PC-9 (cell line): ENCODE measurements at regions not wholly inside any gene's neighbourhood (a gene's known extent, or its start where the extent isn't known, plus 50 kb on each side); places are given as distances from the start of the nearest gene placed in this dataset.

Experiments
- BruUV-seq: library from RNA; stranded (reverse); fragments of 400-500 nt; replicated peaks from 2 replicates; lab custom pipeline; 2021; lab: Mats Ljungman, UMichigan
- CTCF ChIA-PET: fragments of 300-600 bp; sonication (Branson Sonifier 250); formaldehyde crosslinking; loops from one replicate; lab custom pipeline; 2022; ENCODE audit warnings: antibody characterized with exemption; lab: Charles Lee
- POLR2A ChIA-PET: fragments of 300-600 bp; sonication (Branson Sonifier 250); formaldehyde crosslinking; loops from one replicate; lab custom pipeline; 2022; ENCODE audit warnings: antibody characterized with exemption; ENCODE audit not compliant: unreplicated experiment; lab: Charles Lee
- DNase-seq, 2 experiments: peaks; one replicate each; pipeline versions ENCODE4 v3.0.0 to v3.0.0-alpha.2; 2015 to 2022; ENCODE audit warnings: mixed read lengths in 1 of 2
- H2AFZ ChIP-seq: fragments of 200-600 bp; sonication (generic); 2 replicates; pipeline ENCODE4 v1.8.1; 2017; ENCODE audit warnings: antibody characterized with exemption
- H3F3A ChIP-seq: fragments of 200-600 bp; sonication (generic); 2 replicates; pipeline ENCODE4 v1.8.1; 2017; ENCODE audit warnings: antibody characterized with exemption, mild to moderate bottlenecking, low read depth; ENCODE audit not compliant: insufficient read depth
- H3K27ac ChIP-seq: fragments of 200-600 bp; sonication (generic); 2 replicates; pipeline ENCODE4 v1.6.1; 2016; ENCODE audit warnings: mixed run types
- H3K27me3 ChIP-seq: fragments of 200-600 bp; sonication (generic); 2 replicates; pipeline ENCODE4 v1.6.1; 2016; ENCODE audit warnings: low read depth, mixed run types; ENCODE audit not compliant: insufficient read depth
- H3K36me3 ChIP-seq: fragments of 200-600 bp; sonication (generic); 2 replicates; pipeline ENCODE4 v1.6.1; 2016; ENCODE audit warnings: low read depth, mixed run types
- H3K4me1 ChIP-seq: fragments of 200-600 bp; sonication (generic); replicated peaks from 2 replicates; pipeline ENCODE4 v1.6.1; 2016; ENCODE audit warnings: mixed run types; ENCODE audit not compliant: insufficient read depth
- H3K4me2 ChIP-seq: fragments of 200-600 bp; sonication (generic); 2 replicates; pipeline ENCODE4 v1.6.1; 2017; ENCODE audit warnings: mixed run types
- H3K4me3 ChIP-seq: fragments of 200-600 bp; sonication (generic); 2 replicates; pipeline ENCODE4 v1.6.1; 2016; ENCODE audit warnings: mixed run types
- H3K79me2 ChIP-seq: fragments of 200-600 bp; sonication (generic); 2 replicates; pipeline ENCODE4 v1.6.1; 2017; ENCODE audit warnings: low read depth, mixed run types
- H3K9me2 ChIP-seq: fragments of 200-600 bp; sonication (generic); 2 replicates; pipeline ENCODE4 v1.8.1; 2017; ENCODE audit warnings: mild to moderate bottlenecking; ENCODE audit not compliant: insufficient read depth
- H3K9me3 ChIP-seq: fragments of 200-600 bp; sonication (generic); 2 replicates; pipeline ENCODE4 v1.8.1; 2016; ENCODE audit warnings: low read depth; ENCODE audit not compliant: insufficient read depth
- H4K20me1 ChIP-seq: fragments of 200-600 bp; sonication (generic); 2 replicates; pipeline ENCODE4 v1.8.1; 2017; ENCODE audit not compliant: insufficient read depth
- CTCF ChIP-seq: fragments of 200-600 bp; sonication (generic); conservative IDR thresholded peaks from 2 replicates; pipeline ENCODE4 v1.6.1; 2017; ENCODE audit warnings: mixed run types, antibody characterized with exemption, mild to moderate bottlenecking, moderate library complexity
- EZH2 ChIP-seq: fragments of 200-600 bp; sonication (generic); IDR thresholded peaks from 2 replicates; pipeline ENCODE4 v1.8.0; 2017; ENCODE audit warnings: antibody characterized with exemption, low read depth
- intact Hi-C: fragments of 100-400 bp; cut with micrococcal nuclease; formaldehyde crosslinking; loops from one replicate; pipeline ENCODE4 v1.10.0; 2022; ENCODE audit not compliant: unreplicated experiment

GRCh38 chr16:49108611-49109010, 173.0 kb downstream of the CBLN1 start:
- TF ChIP-seq CTCF = no peak
- TF ChIP-seq EZH2 = no peak
- Histone ChIP-seq H3K79me2 (no peaks in the 10 kb centered on the region), H3K27ac (no peak overlapping the region), H3K27me3 (peaks cover 14% of the 10 kb centered on the region; the same call in 1 of the 2 replicates), H3K9me3 (no peaks in the 10 kb centered on the region), H3F3A (no peaks in the 10 kb centered on the region), H3K4me3 (no peak overlapping the region), H3K4me1 (no peaks in the 10 kb centered on the region), H3K9me2 (no peaks in the 10 kb centered on the region), H3K4me2 (no peak overlapping the region), H4K20me1 (no peaks in the 10 kb centered on the region), H3K36me3 (no peaks in the 10 kb centered on the region), H2AFZ (no peak overlapping the region)
- ChIA-PET CTCF (no interaction called here), POLR2A (no interaction called here)
- BruUV-seq = no TSS peak
- intact Hi-C loops = no loop called here
- no peak for DNase-seq

GRCh38 chr16:49103298-49103697, 178.3 kb downstream of the CBLN1 start:
- no peaks in the 10 kb centered on the region for H3K9me2 ChIP-seq
- ChIA-PET CTCF (no interaction called here), POLR2A (no interaction called here)
- TF ChIP-seq CTCF (no peak), EZH2 (no peak)
- no peaks in the 10 kb centered on the region for H3F3A ChIP-seq
- no peaks in the 10 kb centered on the region for H3K4me1 ChIP-seq
- no peak overlapping the region for H3K27ac ChIP-seq
- DNase-seq = no peak
- intact Hi-C loops = no loop called here
- H2AFZ ChIP-seq = no peak overlapping the region
- H4K20me1 ChIP-seq = no peaks in the 10 kb centered on the region
- no TSS peak for BruUV-seq
- no peaks in the 10 kb centered on the region for H3K9me3 ChIP-seq
- no peaks in the 10 kb centered on the region; the same call in 1 of the 2 replicates for H3K27me3 ChIP-seq
- H3K4me3 ChIP-seq = no peak overlapping the region
- H3K79me2 ChIP-seq = no peaks in the 10 kb centered on the region
- no peaks in the 10 kb centered on the region for H3K36me3 ChIP-seq
- H3K4me2 ChIP-seq = no peak overlapping the region

- POLR2A ChIA-PET = no interaction called here
- no peaks in the 10 kb centered on the region for H4K20me1 ChIP-seq
- intact Hi-C loops = no loop called here
These were observed 179.6 kb downstream of the CBLN1 start for GRCh38 chr16:49101997-49102396.

More at GRCh38 chr16:49101997-49102396, 179.6 kb downstream of the CBLN1 start:
- H3K4me3 ChIP-seq = no peak overlapping the region
- no peaks in the 10 kb centered on the region for H3K9me2 ChIP-seq
- CTCF ChIA-PET = no interaction called here
- no peaks in the 10 kb centered on the region for H3K9me3 ChIP-seq
- no peaks in the 10 kb centered on the region for H3K4me1 ChIP-seq
- no TSS peak for BruUV-seq
- H3K27ac ChIP-seq = no peak overlapping the region
- no peaks in the 10 kb centered on the region for H3K79me2 ChIP-seq
- no peak overlapping the region for H2AFZ ChIP-seq
- H3F3A ChIP-seq = no peaks in the 10 kb centered on the region
- no peak for DNase-seq
- no peak for TF ChIP-seq EZH2
- no peak for TF ChIP-seq CTCF
- no peaks in the 10 kb centered on the region; the same call in 1 of the 2 replicates for H3K27me3 ChIP-seq
- no peak overlapping the region for H3K4me2 ChIP-seq
- no peaks in the 10 kb centered on the region for H3K36me3 ChIP-seq
